Activated CD8-positive, alpha-beta T cell treated with anti-CD3 and anti-CD28 coated beads for 36 hours (primary cell): ENCODE measurements at regions not wholly inside any gene's neighbourhood (a gene's known extent, or its start where the extent isn't known, plus 50 kb on each side); places are given as distances from the start of the nearest gene placed in this dataset.

Experiments
- ATAC-seq: fragments of 200-7000 bp; cut with Tn5 transposase; one replicate; pipeline ENCODE4 v1.10.0; 2021; ENCODE audit warnings: mild to moderate bottlenecking, moderate library complexity
- CTCF ChIA-PET: fragments of 350-600 bp; sonication (Branson Sonifier 250); formaldehyde crosslinking; loops from one replicate; lab custom pipeline; 2021; ENCODE audit warnings: antibody characterized with exemption; lab: Charles Lee
- POLR2A ChIA-PET: fragments of 350-600 bp; sonication (Branson Sonifier 250); formaldehyde crosslinking; loops from one replicate; lab custom pipeline; 2021; ENCODE audit warnings: antibody characterized with exemption; lab: Charles Lee
- DNase-seq: peaks from one replicate; pipeline ENCODE4 v3.0.0-alpha.2; 2020
- H3K27ac Mint-ChIP-seq: one replicate; pipeline ENCODE4 v1.8.0; 2021; ENCODE audit warnings: mild to moderate bottlenecking, mixed read lengths
- H3K27me3 Mint-ChIP-seq: one replicate; pipeline ENCODE4 v1.8.0; 2021; ENCODE audit warnings: mixed read lengths
- H3K36me3 Mint-ChIP-seq: one replicate; pipeline ENCODE4 v1.8.0; 2021; ENCODE audit warnings: low read depth, mixed read lengths
- H3K4me1 Mint-ChIP-seq: one replicate; pipeline ENCODE4 v1.8.0; 2021; ENCODE audit warnings: low read depth, mixed read lengths
- H3K4me3 Mint-ChIP-seq: one replicate; pipeline ENCODE4 v1.8.0; 2021; ENCODE audit warnings: mild to moderate bottlenecking, moderate library complexity, mixed read lengths
- H3K9me3 Mint-ChIP-seq: one replicate; pipeline ENCODE4 v1.8.0; 2021; ENCODE audit warnings: mixed read lengths
- intact Hi-C: fragments of 100-400 bp; cut with micrococcal nuclease; formaldehyde crosslinking; loops from one replicate; pipeline ENCODE4 v1.10.0; 2022
- TF ChIP-seq, protein P1 (sequence below): fragments of 200-600 bp; IDR thresholded peaks from one replicate; pipeline ENCODE4 v1.8.0; 2022; ENCODE audit warnings: antibody characterized with exemption, mild to moderate bottlenecking

DNA sequence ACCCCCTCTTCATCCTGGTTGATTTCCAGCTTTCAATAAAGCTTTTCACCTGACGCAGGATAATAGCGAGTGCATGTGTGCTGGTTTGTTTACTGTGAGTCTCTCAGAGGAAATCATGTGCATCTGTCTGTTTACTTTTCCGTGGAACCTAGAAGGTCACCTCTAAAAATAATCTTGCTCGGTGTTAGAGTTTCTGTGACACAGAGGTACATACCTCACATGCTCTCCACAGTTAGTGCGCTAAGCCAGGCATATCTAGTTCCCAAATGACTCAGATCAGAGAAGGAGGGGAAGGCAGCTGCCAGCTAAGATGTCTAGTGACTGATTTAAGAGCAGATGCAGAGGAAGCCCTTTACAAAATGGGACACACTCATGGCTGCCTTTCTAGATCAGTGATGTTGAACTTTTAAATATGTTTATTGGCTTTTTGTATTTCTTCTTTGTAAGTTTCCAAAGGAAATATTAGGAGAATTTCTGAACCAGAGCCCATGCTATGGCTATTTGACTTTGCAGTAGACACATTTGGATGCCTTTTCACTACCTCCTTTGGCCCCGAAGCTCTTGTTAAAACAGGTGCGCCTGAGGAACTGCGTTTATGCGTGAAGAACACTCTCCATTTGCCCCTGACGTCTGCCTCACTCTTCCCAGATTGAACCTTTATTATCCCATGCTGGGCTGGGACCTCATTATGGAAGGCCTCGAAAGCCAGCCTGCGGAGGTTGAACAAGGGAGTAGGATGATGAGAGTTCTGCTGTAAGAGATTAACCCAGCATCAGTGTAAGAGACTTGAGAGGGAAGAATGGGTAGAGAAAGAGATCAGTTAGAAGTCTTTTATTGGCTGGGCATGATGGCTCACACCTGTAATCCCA is 145.6 kb downstream of the FAM161A start:
- no peak overlapping the region for H3K27ac Mint-ChIP-seq
- TF ChIP-seq, protein P1, sequence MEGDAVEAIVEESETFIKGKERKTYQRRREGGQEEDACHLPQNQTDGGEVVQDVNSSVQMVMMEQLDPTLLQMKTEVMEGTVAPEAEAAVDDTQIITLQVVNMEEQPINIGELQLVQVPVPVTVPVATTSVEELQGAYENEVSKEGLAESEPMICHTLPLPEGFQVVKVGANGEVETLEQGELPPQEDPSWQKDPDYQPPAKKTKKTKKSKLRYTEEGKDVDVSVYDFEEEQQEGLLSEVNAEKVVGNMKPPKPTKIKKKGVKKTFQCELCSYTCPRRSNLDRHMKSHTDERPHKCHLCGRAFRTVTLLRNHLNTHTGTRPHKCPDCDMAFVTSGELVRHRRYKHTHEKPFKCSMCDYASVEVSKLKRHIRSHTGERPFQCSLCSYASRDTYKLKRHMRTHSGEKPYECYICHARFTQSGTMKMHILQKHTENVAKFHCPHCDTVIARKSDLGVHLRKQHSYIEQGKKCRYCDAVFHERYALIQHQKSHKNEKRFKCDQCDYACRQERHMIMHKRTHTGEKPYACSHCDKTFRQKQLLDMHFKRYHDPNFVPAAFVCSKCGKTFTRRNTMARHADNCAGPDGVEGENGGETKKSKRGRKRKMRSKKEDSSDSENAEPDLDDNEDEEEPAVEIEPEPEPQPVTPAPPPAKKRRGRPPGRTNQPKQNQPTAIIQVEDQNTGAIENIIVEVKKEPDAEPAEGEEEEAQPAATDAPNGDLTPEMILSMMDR = no peak
- no peaks in the 10 kb centered on the region for H3K27me3 Mint-ChIP-seq
- no peaks in the 10 kb centered on the region for H3K9me3 Mint-ChIP-seq
- ATAC-seq (peak; percentile 91), DNase-seq (peak; percentile 26)
- ChIA-PET POLR2A (no interaction called here), CTCF (interaction anchor here (0.7 kb wide), 1 partner anchor 9 kb away, joined by 3 read pairs; no protein-coding TSS in a partner anchor)
- peaks cover 3% of the 10 kb centered on the region for H3K4me1 Mint-ChIP-seq
- no peak overlapping the region for H3K4me3 Mint-ChIP-seq
- H3K36me3 Mint-ChIP-seq = no peaks in the 10 kb centered on the region
- intact Hi-C loops = no loop called here

DNA sequence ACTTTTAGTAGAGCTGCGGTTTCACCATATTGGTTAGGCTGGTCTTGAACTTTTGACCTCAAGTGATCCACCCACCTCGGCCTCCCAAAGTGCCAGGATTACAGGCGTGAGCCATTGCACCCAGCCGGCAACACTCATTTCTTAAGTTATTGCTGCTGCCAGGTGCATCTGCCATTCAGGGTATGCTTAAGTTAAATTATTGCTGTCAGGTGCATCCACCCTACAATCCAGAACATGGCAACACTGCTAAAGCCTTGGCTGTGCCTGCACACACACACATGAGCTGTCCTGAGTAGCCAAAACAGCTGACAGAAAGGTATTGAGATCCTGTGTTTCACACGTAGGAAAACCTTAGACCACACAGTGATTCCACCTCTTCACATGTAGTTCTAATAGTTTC is 148.2 kb downstream of the FAM161A start:
- Mint-ChIP-seq H3K4me1 (peaks cover 3% of the 10 kb centered on the region), H3K27me3 (no peaks in the 10 kb centered on the region), H3K27ac (no peak overlapping the region), H3K4me3 (no peak overlapping the region), H3K36me3 (no peaks in the 10 kb centered on the region), H3K9me3 (no peaks in the 10 kb centered on the region)
- ATAC-seq (no peak), DNase-seq (no peak)
- ChIA-PET CTCF (no interaction called here), POLR2A (no interaction called here)
- TF ChIP-seq, protein P1 = no peak
- intact Hi-C loops = no loop called here

DNA sequence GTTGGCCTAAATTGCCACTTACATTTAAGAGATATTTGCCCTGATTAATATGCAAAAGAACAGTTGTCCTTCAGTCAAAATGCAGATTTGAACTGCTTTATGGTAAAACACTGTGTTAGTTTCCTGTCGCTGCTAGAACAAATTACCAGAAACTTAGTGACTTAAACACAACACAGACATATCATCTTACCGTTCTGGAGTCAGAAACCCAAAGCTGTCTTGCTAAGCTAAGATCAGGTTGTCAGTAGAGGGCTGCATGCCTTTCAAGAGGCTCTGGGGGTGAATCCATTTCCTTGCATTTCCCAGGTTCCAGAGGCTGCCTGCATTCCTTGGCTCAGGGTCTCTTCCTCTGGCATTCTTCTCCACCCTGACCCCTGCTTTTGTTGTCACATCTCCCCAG is 149.5 kb downstream of the FAM161A start:
- TF ChIP-seq, protein P1 = no peak
- DNase-seq = no peak
- Mint-ChIP-seq H3K36me3 (no peaks in the 10 kb centered on the region), H3K27ac (no peak overlapping the region), H3K27me3 (no peaks in the 10 kb centered on the region), H3K4me3 (no peak overlapping the region), H3K9me3 (no peaks in the 10 kb centered on the region), H3K4me1 (peaks cover 3% of the 10 kb centered on the region)
- ChIA-PET POLR2A (no interaction called here), CTCF (no interaction called here)
- no peak for ATAC-seq
- intact Hi-C loops = no loop called here

DNA sequence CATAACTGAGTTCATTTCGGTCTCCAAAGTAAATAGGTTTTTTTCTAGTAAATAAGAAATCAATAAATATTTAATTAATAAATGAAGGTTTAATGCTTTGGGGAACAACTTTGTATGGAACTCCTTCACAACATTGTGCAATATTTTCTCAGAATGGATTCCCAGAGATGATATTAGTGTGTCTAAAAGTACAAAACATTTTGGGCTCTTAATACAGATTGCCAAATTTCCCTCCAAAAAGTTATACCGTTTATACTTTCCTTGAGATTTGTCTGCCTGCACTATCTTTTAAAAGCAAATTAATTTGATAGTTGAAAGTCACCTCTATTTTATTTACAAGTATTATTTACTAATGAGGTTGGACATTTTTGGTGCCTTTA is 151.8 kb downstream of the FAM161A start:
- POLR2A ChIA-PET = no interaction called here

DNA sequence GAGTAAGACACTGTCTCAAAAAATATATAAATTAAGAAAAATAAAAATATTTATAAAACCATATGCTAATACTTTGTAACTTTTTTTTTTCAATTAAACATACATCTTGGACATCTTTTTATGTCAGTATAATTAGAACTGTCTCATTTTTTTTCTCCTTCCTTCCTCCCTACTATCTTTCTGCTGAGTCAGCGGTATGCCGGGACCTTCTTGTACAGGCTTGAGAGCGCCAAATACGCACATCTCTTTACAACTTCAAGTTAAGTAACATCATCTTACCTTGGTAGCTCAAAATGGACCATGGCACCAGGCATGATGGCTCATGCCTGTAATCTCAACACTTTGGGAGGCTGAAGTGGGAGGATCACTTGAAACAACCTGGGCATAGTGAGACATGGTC is 153.4 kb downstream of the FAM161A start:
- ChIA-PET CTCF (no interaction called here), POLR2A (no interaction called here)
- Mint-ChIP-seq H3K27ac (no peak overlapping the region), H3K4me1 (no peaks in the 10 kb centered on the region), H3K9me3 (no peaks in the 10 kb centered on the region), H3K4me3 (no peak overlapping the region), H3K36me3 (no peaks in the 10 kb centered on the region), H3K27me3 (no peaks in the 10 kb centered on the region)
- TF ChIP-seq, protein P1 = no peak
- ATAC-seq = no peak
- intact Hi-C loops = no loop called here
- DNase-seq = no peak

More for the DNA sequence above, 151.8 kb downstream of the FAM161A start:
- TF ChIP-seq, protein P1 = no peak
- no peaks in the 10 kb centered on the region for H3K4me1 Mint-ChIP-seq
- intact Hi-C loops = no loop called here
- CTCF ChIA-PET = no interaction called here
- no peaks in the 10 kb centered on the region for H3K36me3 Mint-ChIP-seq
- no peak overlapping the region for H3K4me3 Mint-ChIP-seq
- H3K9me3 Mint-ChIP-seq = no peaks in the 10 kb centered on the region
- DNase-seq (no peak), ATAC-seq (no peak)
- no peaks in the 10 kb centered on the region for H3K27me3 Mint-ChIP-seq
- no peak overlapping the region for H3K27ac Mint-ChIP-seq
